K562 (cell line): ENCODE measurements at regions not wholly inside any gene's neighbourhood (a gene's known extent, or its start where the extent isn't known, plus 50 kb on each side); places are given as distances from the start of the nearest gene placed in this dataset.

Experiments
- BRD4 ChIP-seq: fragments of 200-600 bp; sonication (generic); IDR thresholded peaks from 2 replicates; pipeline ENCODE4 v1.6.1; 2017; ENCODE audit warnings: inconsistent platforms
- FOXP1 ChIP-seq: sonication (generic); formaldehyde crosslinking; IDR thresholded peaks from 2 replicates; pipeline ENCODE4 v1.8.0; 2022; ENCODE audit warnings: mild to moderate bottlenecking, missing genetic modification reagents
- GABPB1 ChIP-seq: sonication (generic); formaldehyde crosslinking; IDR thresholded peaks from 2 replicates; pipeline ENCODE4 v1.8.0; 2022; ENCODE audit warnings: mild to moderate bottlenecking, missing genetic modification reagents
- HDAC6 ChIP-seq: IDR thresholded peaks from 2 replicates; pipeline ENCODE4 v1.6.1; 2012; ENCODE audit warnings: low read depth, mild to moderate bottlenecking, control low read depth, inconsistent platforms, low read length, moderate library complexity
- HMG20A ChIP-seq: fragments of 450-650 bp; formaldehyde crosslinking; conservative IDR thresholded peaks from 2 replicates; pipeline ENCODE4 v1.4.0; 2020; ENCODE audit warnings: mild to moderate bottlenecking, mixed read lengths
- MEIS2 ChIP-seq: fragments of 450-650 bp; IDR thresholded peaks from 2 replicates; pipeline ENCODE4 v1.6.1; 2014; ENCODE audit warnings: mild to moderate bottlenecking; ENCODE audit not compliant: partially characterized antibody
- MTF1 ChIP-seq: fragments of 250-450 bp; sonication (Bioruptor Pico); IDR thresholded peaks from 2 replicates; pipeline ENCODE4 v1.9.0; 2021; ENCODE audit warnings: moderate library complexity, mild to moderate bottlenecking, inconsistent platforms, borderline replicate concordance
- NCOA6 ChIP-seq: fragments of 450-650 bp; IDR thresholded peaks from 2 replicates; pipeline ENCODE4 v1.6.1; 2017; ENCODE audit warnings: mild to moderate bottlenecking
- SRSF7 ChIP-seq: fragments of 200-400 bp; formaldehyde crosslinking; optimal IDR thresholded peaks from 2 replicates; pipeline ENCODE3; 2017; ENCODE audit warnings: mild to moderate bottlenecking, low read depth, low read length
- ZBTB7A ChIP-seq: IDR thresholded peaks from 2 replicates; pipeline ENCODE4 v1.6.1; 2011; ENCODE audit warnings: low read depth, mild to moderate bottlenecking, low read length, moderate library complexity, borderline replicate concordance; ENCODE audit not compliant: control insufficient read depth
- ZBTB8A ChIP-seq: fragments of 450-650 bp; IDR thresholded peaks from 2 replicates; pipeline ENCODE4 v1.6.1; 2018; ENCODE audit warnings: mild to moderate bottlenecking, moderate library complexity; ENCODE audit not compliant: partially characterized antibody
- ZNF212 ChIP-seq: fragments of 450-650 bp; formaldehyde crosslinking; IDR thresholded peaks from 2 replicates; pipeline ENCODE4 v1.4.0; 2020; ENCODE audit warnings: mild to moderate bottlenecking
- ZNF408 ChIP-seq: fragments of 250-450 bp; sonication (Bioruptor Pico); IDR thresholded peaks from 2 replicates; pipeline ENCODE4 v1.4.0; 2020; ENCODE audit warnings: low read depth, mild to moderate bottlenecking, moderate library complexity
- ZNF699 ChIP-seq: fragments of 250-450 bp; sonication (Bioruptor Pico); IDR thresholded peaks from 2 replicates; pipeline ENCODE4 v1.8.0; 2021; ENCODE audit warnings: mild to moderate bottlenecking, moderate library complexity; ENCODE audit not compliant: insufficient replicate concordance
- TF ChIP-seq, protein P1 (sequence below): fragments of 450-650 bp; conservative IDR thresholded peaks from 2 replicates; pipeline ENCODE4 v1.6.1; 2016; ENCODE audit warnings: missing genetic modification characterization, low read depth, mild to moderate bottlenecking, control low read depth, missing compliant biosample characterization
- TF ChIP-seq, protein P2 (sequence below): IDR thresholded peaks from 3 replicates; pipeline ENCODE4 v1.6.1; 2011; ENCODE audit warnings: borderline replicate concordance, mild to moderate bottlenecking, moderate library complexity; ENCODE audit not compliant: insufficient read length; ENCODE audit errors: extremely low read depth
- TF ChIP-seq, protein P3 (sequence below): conservative IDR thresholded peaks from 2 replicates; pipeline ENCODE4 v1.6.1; 2011; ENCODE audit warnings: low read depth, mild to moderate bottlenecking, low read length; ENCODE audit not compliant: control insufficient read depth
- TF ChIP-seq, protein P4 (sequence below), 3 experiments: fragments of 200-800 bp in 1 of 3; sonication (Bioruptor generic) in 1 of 3; sonication (generic) in 1 of 3; formaldehyde crosslinking in 1 of 3; IDR thresholded peaks; 2 replicates each; pipeline versions ENCODE4 v1.6.1 to v1.8.0; 2016 to 2022; ENCODE audit warnings: mild to moderate bottlenecking in 2 of 3, missing compliant biosample characterization in 2 of 3, missing genetic modification characterization in 2 of 3, missing genetic modification reagents in 1 of 3
- TF ChIP-seq, protein P5 (sequence below): fragments of 250-450 bp; sonication (Bioruptor Pico); IDR thresholded peaks from 2 replicates; pipeline ENCODE4 v1.8.0; 2022; ENCODE audit warnings: inconsistent platforms, mild to moderate bottlenecking, moderate library complexity, borderline replicate concordance

DNA sequence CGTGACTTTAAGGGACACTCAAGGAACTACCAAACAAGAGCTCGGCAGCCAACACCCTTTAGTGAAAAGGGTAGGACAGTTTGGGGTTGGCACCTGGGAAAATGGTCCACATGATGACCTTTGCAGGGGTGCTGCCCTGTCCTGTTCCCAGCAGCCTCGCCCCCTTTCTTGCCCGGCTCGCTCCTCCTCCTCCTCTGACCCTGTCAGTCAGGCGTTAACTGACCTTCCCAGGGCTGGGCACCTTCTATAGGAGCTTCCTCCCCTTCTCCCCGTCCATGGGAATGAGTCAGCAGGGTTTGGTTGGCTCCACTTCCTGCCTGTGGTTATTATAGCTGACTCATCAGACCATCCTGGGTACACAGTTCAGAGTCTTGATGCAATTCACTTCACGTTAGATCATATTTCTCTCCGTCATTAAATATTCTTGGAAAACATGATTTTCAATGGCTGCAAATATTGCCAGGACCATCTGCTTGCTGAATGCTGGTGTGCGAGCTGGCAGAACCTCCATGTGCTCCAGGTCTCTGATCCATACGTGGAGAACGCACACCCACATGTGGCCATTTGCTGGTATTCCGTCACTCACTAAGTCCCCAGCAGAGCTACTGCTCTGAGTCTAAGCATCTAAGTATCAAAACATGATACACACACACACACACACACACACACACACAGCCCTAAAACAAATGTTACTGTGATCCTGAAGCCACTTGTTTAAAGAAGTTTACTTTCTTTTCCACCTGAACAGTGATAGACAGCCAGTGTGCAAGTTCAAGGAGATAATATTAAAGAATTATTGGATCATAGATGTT, 185.0 kb downstream of the ANAPC1 start (continued):
- TF ChIP-seq, protein P1, sequence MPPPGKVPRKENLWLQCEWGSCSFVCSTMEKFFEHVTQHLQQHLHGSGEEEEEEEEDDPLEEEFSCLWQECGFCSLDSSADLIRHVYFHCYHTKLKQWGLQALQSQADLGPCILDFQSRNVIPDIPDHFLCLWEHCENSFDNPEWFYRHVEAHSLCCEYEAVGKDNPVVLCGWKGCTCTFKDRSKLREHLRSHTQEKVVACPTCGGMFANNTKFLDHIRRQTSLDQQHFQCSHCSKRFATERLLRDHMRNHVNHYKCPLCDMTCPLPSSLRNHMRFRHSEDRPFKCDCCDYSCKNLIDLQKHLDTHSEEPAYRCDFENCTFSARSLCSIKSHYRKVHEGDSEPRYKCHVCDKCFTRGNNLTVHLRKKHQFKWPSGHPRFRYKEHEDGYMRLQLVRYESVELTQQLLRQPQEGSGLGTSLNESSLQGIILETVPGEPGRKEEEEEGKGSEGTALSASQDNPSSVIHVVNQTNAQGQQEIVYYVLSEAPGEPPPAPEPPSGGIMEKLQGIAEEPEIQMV (tag), result no peak
- no peak for TF ChIP-seq ZBTB7A
- TF ChIP-seq ZNF408 (CRISPR knock-in tag), result no peak
- TF ChIP-seq HDAC6, result no peak
- no peak for TF ChIP-seq SRSF7
- no peak for TF ChIP-seq HMG20A (CRISPR knock-in tag)
- TF ChIP-seq, protein P2, sequence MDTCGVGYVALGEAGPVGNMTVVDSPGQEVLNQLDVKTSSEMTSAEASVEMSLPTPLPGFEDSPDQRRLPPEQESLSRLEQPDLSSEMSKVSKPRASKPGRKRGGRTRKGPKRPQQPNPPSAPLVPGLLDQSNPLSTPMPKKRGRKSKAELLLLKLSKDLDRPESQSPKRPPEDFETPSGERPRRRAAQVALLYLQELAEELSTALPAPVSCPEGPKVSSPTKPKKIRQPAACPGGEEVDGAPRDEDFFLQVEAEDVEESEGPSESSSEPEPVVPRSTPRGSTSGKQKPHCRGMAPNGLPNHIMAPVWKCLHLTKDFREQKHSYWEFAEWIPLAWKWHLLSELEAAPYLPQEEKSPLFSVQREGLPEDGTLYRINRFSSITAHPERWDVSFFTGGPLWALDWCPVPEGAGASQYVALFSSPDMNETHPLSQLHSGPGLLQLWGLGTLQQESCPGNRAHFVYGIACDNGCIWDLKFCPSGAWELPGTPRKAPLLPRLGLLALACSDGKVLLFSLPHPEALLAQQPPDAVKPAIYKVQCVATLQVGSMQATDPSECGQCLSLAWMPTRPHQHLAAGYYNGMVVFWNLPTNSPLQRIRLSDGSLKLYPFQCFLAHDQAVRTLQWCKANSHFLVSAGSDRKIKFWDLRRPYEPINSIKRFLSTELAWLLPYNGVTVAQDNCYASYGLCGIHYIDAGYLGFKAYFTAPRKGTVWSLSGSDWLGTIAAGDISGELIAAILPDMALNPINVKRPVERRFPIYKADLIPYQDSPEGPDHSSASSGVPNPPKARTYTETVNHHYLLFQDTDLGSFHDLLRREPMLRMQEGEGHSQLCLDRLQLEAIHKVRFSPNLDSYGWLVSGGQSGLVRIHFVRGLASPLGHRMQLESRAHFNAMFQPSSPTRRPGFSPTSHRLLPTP, result no peak
- TF ChIP-seq GABPB1 (CRISPR knock-in tag), result peak; percentile 61
- TF ChIP-seq, protein P3, sequence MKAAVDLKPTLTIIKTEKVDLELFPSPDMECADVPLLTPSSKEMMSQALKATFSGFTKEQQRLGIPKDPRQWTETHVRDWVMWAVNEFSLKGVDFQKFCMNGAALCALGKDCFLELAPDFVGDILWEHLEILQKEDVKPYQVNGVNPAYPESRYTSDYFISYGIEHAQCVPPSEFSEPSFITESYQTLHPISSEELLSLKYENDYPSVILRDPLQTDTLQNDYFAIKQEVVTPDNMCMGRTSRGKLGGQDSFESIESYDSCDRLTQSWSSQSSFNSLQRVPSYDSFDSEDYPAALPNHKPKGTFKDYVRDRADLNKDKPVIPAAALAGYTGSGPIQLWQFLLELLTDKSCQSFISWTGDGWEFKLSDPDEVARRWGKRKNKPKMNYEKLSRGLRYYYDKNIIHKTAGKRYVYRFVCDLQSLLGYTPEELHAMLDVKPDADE, result peak; percentile 61; the same call in 1 of the 2 replicates
- TF ChIP-seq, protein P4, sequence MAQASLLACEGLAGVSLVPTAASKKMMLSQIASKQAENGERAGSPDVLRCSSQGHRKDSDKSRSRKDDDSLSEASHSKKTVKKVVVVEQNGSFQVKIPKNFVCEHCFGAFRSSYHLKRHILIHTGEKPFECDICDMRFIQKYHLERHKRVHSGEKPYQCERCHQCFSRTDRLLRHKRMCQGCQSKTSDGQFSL (CRISPR knock-in tag; IDR thresholded peaks at IDR 0.05), result no peak
- TF ChIP-seq, protein P4 (tag; IDR thresholded peaks at IDR 0.05), result no peak
- no peak for TF ChIP-seq BRD4
- no peak for TF ChIP-seq NCOA6
- TF ChIP-seq ZNF699, result no peak
- TF ChIP-seq FOXP1 (CRISPR knock-in tag), result no peak
- TF ChIP-seq ZNF212 (CRISPR knock-in tag), result no peak
- TF ChIP-seq ZBTB8A, result no peak
- TF ChIP-seq MTF1 (CRISPR knock-in tag), result no peak
- peak; percentile 75 for TF ChIP-seq MEIS2
- TF ChIP-seq, protein P5, sequence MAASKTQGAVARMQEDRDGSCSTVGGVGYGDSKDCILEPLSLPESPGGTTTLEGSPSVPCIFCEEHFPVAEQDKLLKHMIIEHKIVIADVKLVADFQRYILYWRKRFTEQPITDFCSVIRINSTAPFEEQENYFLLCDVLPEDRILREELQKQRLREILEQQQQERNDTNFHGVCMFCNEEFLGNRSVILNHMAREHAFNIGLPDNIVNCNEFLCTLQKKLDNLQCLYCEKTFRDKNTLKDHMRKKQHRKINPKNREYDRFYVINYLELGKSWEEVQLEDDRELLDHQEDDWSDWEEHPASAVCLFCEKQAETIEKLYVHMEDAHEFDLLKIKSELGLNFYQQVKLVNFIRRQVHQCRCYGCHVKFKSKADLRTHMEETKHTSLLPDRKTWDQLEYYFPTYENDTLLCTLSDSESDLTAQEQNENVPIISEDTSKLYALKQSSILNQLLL (CRISPR knock-in tag), result no peak
